Caco-2 (cell line): ENCODE measurements at regions not wholly inside any gene's neighbourhood (a gene's known extent, or its start where the extent isn't known, plus 50 kb on each side); places are given as distances from the start of the nearest gene placed in this dataset.

Experiments
- BruUV-seq: library from RNA; stranded (reverse); fragments of 400-500 nt; replicated peaks from 2 replicates; lab custom pipeline; 2021; lab: Mats Ljungman, UMichigan
- CTCF ChIA-PET: fragments of 300-600 bp; sonication (Branson Sonifier 250); formaldehyde crosslinking; loops from one replicate; lab custom pipeline; 2022; ENCODE audit warnings: antibody characterized with exemption; lab: Charles Lee
- POLR2A ChIA-PET: fragments of 300-600 bp; sonication (Branson Sonifier 250); formaldehyde crosslinking; loops from one replicate; lab custom pipeline; 2022; ENCODE audit warnings: antibody characterized with exemption; lab: Charles Lee
- DNase-seq, 2 experiments: peaks; one replicate each; pipeline versions ENCODE4 v3.0.0 to v3.0.0-alpha.2; 2020 to 2022
- H3K27me3 ChIP-seq: replicated peaks from 2 replicates; pipeline ENCODE4 v1.6.0; 2011; ENCODE audit warnings: low read length; ENCODE audit not compliant: control insufficient read depth, insufficient read depth
- H3K36me3 ChIP-seq: 2 replicates; pipeline ENCODE4 v1.5.1; 2011; ENCODE audit warnings: low read length; ENCODE audit not compliant: control insufficient read depth, insufficient read depth
- H3K4me1 ChIP-seq: fragments of 250-450 bp; sonication (Bioruptor Pico); 2 replicates; pipeline ENCODE4 v1.5.1; 2020; ENCODE audit warnings: mild to moderate bottlenecking
- H3K4me3 ChIP-seq: 2 replicates; pipeline ENCODE4 v1.5.1; 2011; ENCODE audit warnings: low read depth, mild to moderate bottlenecking, control low read depth, low read length
- H3K9me3 ChIP-seq: fragments of 250-450 bp; sonication (Bioruptor Pico); 2 replicates; pipeline ENCODE4 v1.5.1; 2020; ENCODE audit warnings: mild to moderate bottlenecking, moderate library complexity
- H3K27ac Mint-ChIP-seq: one replicate; pipeline ENCODE4 v1.8.0; 2022; ENCODE audit warnings: mixed read lengths; ENCODE audit not compliant: unreplicated experiment
- H3K27me3 Mint-ChIP-seq: one replicate; pipeline ENCODE4 v1.8.0; 2022; ENCODE audit warnings: mixed read lengths; ENCODE audit not compliant: insufficient read depth, unreplicated experiment
- H3K36me3 Mint-ChIP-seq: one replicate; pipeline ENCODE4 v1.8.0; 2022; ENCODE audit warnings: mild to moderate bottlenecking, mixed read lengths; ENCODE audit not compliant: insufficient read depth, unreplicated experiment
- H3K4me1 Mint-ChIP-seq: one replicate; pipeline ENCODE4 v1.8.0; 2022; ENCODE audit warnings: low read depth, mixed read lengths; ENCODE audit not compliant: unreplicated experiment
- H3K4me3 Mint-ChIP-seq: one replicate; pipeline ENCODE4 v1.8.0; 2022; ENCODE audit warnings: mild to moderate bottlenecking, moderate library complexity, mixed read lengths; ENCODE audit not compliant: unreplicated experiment
- H3K9me3 Mint-ChIP-seq: one replicate; pipeline ENCODE4 v1.8.0; 2022; ENCODE audit warnings: mixed read lengths; ENCODE audit not compliant: unreplicated experiment
- intact Hi-C: fragments of 100-400 bp; cut with micrococcal nuclease; formaldehyde crosslinking; loops from one replicate; pipeline ENCODE4 v1.10.0; 2022; ENCODE audit not compliant: unreplicated experiment
- TF ChIP-seq, protein P1 (sequence below), 2 experiments: fragments of 200-600 bp in 1 of 2; IDR thresholded peaks; 1 replicate in 1 of 2; 2 replicates in 1 of 2; pipeline versions ENCODE4 v1.5.1 to v1.8.0; 2011 to 2022; ENCODE audit warnings: antibody characterized with exemption in 1 of 2, control low read depth in 1 of 2, inconsistent platforms in 1 of 2, low read depth in 1 of 2, low read length in 1 of 2, mild to moderate bottlenecking in 1 of 2, moderate library complexity in 1 of 2; ENCODE audit not compliant: insufficient read depth in 1 of 2, severe bottlenecking in 1 of 2, unreplicated experiment in 1 of 2

DNA sequence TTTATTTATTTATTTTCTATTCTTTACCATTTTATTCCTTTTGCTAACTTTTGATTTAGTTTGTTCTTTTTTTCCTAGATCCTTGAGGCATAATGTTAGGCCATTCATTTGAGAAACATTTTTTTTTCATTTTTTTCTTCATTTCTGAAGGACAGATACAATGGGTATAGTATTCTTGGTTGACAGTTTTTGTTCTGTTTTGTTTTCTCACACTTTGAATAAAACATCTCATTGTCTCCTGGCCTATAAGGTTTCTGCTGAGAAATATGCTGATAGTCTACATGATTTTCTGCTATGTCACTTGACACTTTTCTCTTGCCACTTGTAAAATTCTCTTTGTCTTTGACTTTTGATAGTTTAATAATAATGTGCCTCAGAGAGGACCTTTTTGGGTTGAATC is 294.6 kb upstream of the EPHA7 start:
- Mint-ChIP-seq H3K9me3 (peaks cover 10% of the 10 kb centered on the region), H3K4me3 (no peak overlapping the region), H3K36me3 (no peaks in the 10 kb centered on the region), H3K27ac (no peak overlapping the region), H3K27me3 (no peaks in the 10 kb centered on the region), H3K4me1 (no peaks in the 10 kb centered on the region)
- no peak for DNase-seq
- POLR2A ChIA-PET, result no interaction called here
- CTCF ChIA-PET, result no interaction called here
- no peaks in the 10 kb centered on the region for H3K27me3 ChIP-seq
- H3K4me1 ChIP-seq, result no peaks in the 10 kb centered on the region
- TF ChIP-seq, protein P1, sequence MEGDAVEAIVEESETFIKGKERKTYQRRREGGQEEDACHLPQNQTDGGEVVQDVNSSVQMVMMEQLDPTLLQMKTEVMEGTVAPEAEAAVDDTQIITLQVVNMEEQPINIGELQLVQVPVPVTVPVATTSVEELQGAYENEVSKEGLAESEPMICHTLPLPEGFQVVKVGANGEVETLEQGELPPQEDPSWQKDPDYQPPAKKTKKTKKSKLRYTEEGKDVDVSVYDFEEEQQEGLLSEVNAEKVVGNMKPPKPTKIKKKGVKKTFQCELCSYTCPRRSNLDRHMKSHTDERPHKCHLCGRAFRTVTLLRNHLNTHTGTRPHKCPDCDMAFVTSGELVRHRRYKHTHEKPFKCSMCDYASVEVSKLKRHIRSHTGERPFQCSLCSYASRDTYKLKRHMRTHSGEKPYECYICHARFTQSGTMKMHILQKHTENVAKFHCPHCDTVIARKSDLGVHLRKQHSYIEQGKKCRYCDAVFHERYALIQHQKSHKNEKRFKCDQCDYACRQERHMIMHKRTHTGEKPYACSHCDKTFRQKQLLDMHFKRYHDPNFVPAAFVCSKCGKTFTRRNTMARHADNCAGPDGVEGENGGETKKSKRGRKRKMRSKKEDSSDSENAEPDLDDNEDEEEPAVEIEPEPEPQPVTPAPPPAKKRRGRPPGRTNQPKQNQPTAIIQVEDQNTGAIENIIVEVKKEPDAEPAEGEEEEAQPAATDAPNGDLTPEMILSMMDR (IDR thresholded peaks at IDR 0.05; ENCODE audit: insufficient read depth in 1 of 2, low read depth in 1 of 2, low read length in 1 of 2, severe bottlenecking in 1 of 2, unreplicated experiment in 1 of 2), result no peak
- H3K36me3 ChIP-seq, result no peaks in the 10 kb centered on the region
- H3K4me3 ChIP-seq, result no peak overlapping the region
- no TSS peak for BruUV-seq
- intact Hi-C loops, result no loop called here
- no peaks in the 10 kb centered on the region for H3K9me3 ChIP-seq

DNA sequence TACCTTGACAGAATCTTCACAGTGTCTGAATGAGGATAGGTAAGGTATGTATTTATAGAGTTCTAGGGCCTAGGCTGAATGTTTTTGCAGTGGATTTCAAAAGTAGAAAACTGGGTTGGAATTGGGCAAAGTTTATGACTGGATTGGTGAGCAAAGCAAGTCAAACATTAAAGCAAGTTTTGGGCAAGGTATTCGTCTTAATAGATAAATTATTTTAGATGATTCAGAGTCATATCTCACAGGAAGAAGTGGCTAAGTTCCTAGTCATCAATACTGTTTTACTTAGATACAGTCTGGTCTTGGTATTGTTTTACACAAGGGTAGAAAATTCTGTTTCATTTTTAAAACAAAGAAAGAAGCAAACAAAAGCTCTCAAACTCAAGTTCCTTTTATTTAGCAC is 284.1 kb upstream of the EPHA7 start:
- H3K27me3 ChIP-seq, result no peaks in the 10 kb centered on the region
- no peaks in the 10 kb centered on the region for H3K4me1 Mint-ChIP-seq
- ChIA-PET POLR2A (no interaction called here), CTCF (no interaction called here)
- H3K4me1 ChIP-seq, result no peaks in the 10 kb centered on the region
- H3K4me3 Mint-ChIP-seq, result no peak overlapping the region
- DNase-seq, result no peak
- no TSS peak for BruUV-seq
- no peaks in the 10 kb centered on the region for H3K36me3 Mint-ChIP-seq
- H3K36me3 ChIP-seq, result no peaks in the 10 kb centered on the region
- peaks cover 18% of the 10 kb centered on the region for H3K9me3 Mint-ChIP-seq
- H3K27me3 Mint-ChIP-seq, result no peaks in the 10 kb centered on the region
- H3K4me3 ChIP-seq, result no peak overlapping the region
- intact Hi-C loops, result no loop called here
- H3K27ac Mint-ChIP-seq, result no peak overlapping the region
- H3K9me3 ChIP-seq, result no peaks in the 10 kb centered on the region
- TF ChIP-seq, protein P1 (IDR thresholded peaks at IDR 0.05; ENCODE audit: insufficient read depth in 1 of 2, low read depth in 1 of 2, low read length in 1 of 2, severe bottlenecking in 1 of 2, unreplicated experiment in 1 of 2), result no peak

DNA sequence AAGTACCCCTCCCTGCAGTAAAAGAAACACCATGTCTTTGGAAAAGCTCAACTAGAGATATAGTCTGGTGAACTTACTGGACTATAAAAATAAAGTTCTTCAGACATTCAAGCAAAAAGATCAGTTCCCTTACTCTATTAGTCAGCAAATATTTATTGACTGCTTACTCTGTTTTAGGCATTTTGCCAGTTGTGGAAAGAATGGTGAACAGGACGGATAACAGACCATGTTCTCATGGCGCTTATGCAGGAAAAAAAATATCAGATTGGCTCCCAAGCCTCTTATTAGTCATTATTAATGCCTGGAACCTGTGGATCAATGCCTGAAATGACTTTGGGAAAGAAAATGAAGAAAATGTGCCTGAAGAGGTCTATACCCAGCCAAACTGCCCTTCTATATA is 282.2 kb upstream of the EPHA7 start:
- H3K4me1 Mint-ChIP-seq, result no peaks in the 10 kb centered on the region
- POLR2A ChIA-PET, result no interaction called here
- Histone ChIP-seq H3K4me1 (no peaks in the 10 kb centered on the region), H3K27me3 (no peaks in the 10 kb centered on the region), H3K4me3 (no peak overlapping the region), H3K9me3 (no peaks in the 10 kb centered on the region), H3K36me3 (no peaks in the 10 kb centered on the region)
- no peaks in the 10 kb centered on the region for H3K36me3 Mint-ChIP-seq
- no TSS peak for BruUV-seq
- TF ChIP-seq, protein P1 (IDR thresholded peaks at IDR 0.05; ENCODE audit: insufficient read depth in 1 of 2, low read depth in 1 of 2, low read length in 1 of 2, severe bottlenecking in 1 of 2, unreplicated experiment in 1 of 2), result no peak
- no peaks in the 10 kb centered on the region for H3K27me3 Mint-ChIP-seq
- intact Hi-C loops, result no loop called here
- no peak overlapping the region for H3K4me3 Mint-ChIP-seq
- no peak for DNase-seq
- H3K9me3 Mint-ChIP-seq, result peaks cover 4% of the 10 kb centered on the region
- CTCF ChIA-PET, result no interaction called here
- H3K27ac Mint-ChIP-seq, result no peak overlapping the region
